GM19035 (cell line): ENCODE measurements at regions not wholly inside any gene's neighbourhood (a gene's known extent, or its start where the extent isn't known, plus 50 kb on each side); places are given as distances from the start of the nearest gene placed in this dataset.

Source experiments
- ATAC-seq: cut with Tn5 transposase; IDR thresholded peaks from one replicate; pipeline ENCODE4 v1.9.1; 2021; ENCODE audit not compliant: unreplicated experiment

- ATAC-seq: peak; percentile 43
Measured at GRCh38 chr4:24476282-24476681, 108.1 kb downstream of the DHX15 start.

- no peak for ATAC-seq
Measured at GRCh38 chr4:24475756-24476155, 108.6 kb downstream of the DHX15 start.

GRCh38 chr4:24473309-24473721, 111.0 kb downstream of the DHX15 start:
- no peak for ATAC-seq

- peak; percentile 67 for ATAC-seq
Measured at GRCh38 chr4:24472514-24473308, 111.6 kb downstream of the DHX15 start.

- no peak for ATAC-seq
Measured at GRCh38 chr4:24472161-24472510, 112.2 kb downstream of the DHX15 start.

GRCh38 chr4:24471486-24472160, 112.7 kb downstream of the DHX15 start:
- ATAC-seq: no peak

GRCh38 chr4:24470666-24471485, 113.5 kb downstream of the DHX15 start:
- ATAC-seq: no peak

- ATAC-seq: no peak
Measured at GRCh38 chr4:24468071-24468470, 116.3 kb downstream of the DHX15 start.

GRCh38 chr4:24464566-24464965, 119.8 kb downstream of the DHX15 start:
- no peak for ATAC-seq

- no peak for ATAC-seq
Measured at GRCh38 chr4:24456431-24456830, 127.9 kb downstream of the DHX15 start.

- no peak for ATAC-seq
Measured at GRCh38 chr4:24453951-24454350, 130.4 kb downstream of the DHX15 start.

GRCh38 chr4:24451870-24452269, 132.5 kb downstream of the DHX15 start:
- ATAC-seq: no peak

- ATAC-seq: no peak
Measured at GRCh38 chr4:24443200-24443599, 141.2 kb downstream of the DHX15 start.

GRCh38 chr4:24440765-24441164, 143.6 kb downstream of the DHX15 start:
- ATAC-seq: no peak

GRCh38 chr4:24434241-24434640, 150.1 kb downstream of the DHX15 start:
- no peak for ATAC-seq

GRCh38 chr4:24433515-24434214, 150.7 kb downstream of the DHX15 start:
- ATAC-seq: no peak

- ATAC-seq: no peak
Measured at GRCh38 chr4:24428850-24429249, 155.5 kb downstream of the DHX15 start.

GRCh38 chr4:24426557-24426956, 157.8 kb downstream of the DHX15 start:
- ATAC-seq: no peak

- ATAC-seq: no peak
Measured at GRCh38 chr4:24425863-24426262, 158.5 kb downstream of the DHX15 start.

GRCh38 chr4:24423670-24424069, 160.7 kb downstream of the DHX15 start:
- ATAC-seq: no peak

GRCh38 chr4:24422644-24423043, 161.7 kb downstream of the DHX15 start:
- no peak for ATAC-seq
